HL-60/S4 (cell line): ENCODE measurements at regions not wholly inside any gene's neighbourhood (a gene's known extent, or its start where the extent isn't known, plus 50 kb on each side); places are given as distances from the start of the nearest gene placed in this dataset.
"Not testable (repeated sequence)": the region's sequence is repeated elsewhere in the genome, so short reads cannot be mapped to it uniquely, and the experiment has no call there.

Source experiments
- in situ Hi-C: fragments of 300-500 bp; cut with MboI; formaldehyde crosslinking; loops from 2 replicates; pipeline ENCODE4 v1.14.3; 2022; ENCODE audit warnings: low sequenced_read_pairs

DNA sequence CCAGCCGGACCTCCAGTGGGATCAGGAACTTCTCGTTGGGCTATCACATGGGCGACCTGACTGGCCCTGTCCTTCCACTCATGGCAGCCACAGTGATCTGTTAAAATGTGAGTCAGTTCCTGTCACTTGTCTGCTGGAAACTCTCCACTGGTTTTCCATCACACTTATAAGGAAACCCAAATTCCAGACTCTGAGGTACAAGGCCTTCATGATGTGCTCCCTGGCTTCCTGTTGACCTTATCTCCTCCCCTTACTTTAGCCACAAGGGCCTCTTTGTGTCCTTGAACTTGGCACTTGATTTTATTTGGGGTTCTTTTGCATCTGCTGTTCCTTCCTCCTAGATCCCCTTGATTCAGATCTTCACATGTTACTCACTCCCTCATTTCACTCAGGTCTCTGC is 96.8 kb downstream of the TENT5C start:
- in situ Hi-C loops, result no loop called here

- in situ Hi-C loops, result no loop called here
Measured at GRCh38 chr1:117707371-117707770, 101.5 kb downstream of the TENT5C start.

GRCh38 chr1:117708323-117709248 is 102.7 kb downstream of the TENT5C start:
- in situ Hi-C loops, result no loop called here

DNA sequence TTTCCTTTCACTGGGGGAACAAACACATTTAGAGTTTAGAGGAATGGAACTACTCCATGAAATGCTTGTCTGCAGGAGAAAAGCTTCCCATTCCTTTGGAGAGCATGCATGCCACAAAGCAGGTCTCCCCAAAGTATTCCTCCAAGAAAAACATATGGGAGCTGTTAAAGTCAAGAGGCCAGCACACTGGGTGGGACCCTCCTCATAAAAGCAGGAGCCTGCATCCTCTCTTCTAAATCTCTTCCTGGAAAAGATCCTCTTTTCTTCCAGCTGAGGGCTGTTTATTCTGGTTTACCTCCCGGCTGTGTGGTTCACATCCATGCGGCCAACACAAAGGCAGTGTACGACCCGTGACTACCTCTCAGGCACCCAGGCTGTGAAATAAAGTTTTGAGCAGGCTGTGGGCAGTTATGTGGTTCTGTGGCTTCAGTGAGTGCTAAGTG is 103.4 kb downstream of the TENT5C start:
- in situ Hi-C loops, result no loop called here

DNA sequence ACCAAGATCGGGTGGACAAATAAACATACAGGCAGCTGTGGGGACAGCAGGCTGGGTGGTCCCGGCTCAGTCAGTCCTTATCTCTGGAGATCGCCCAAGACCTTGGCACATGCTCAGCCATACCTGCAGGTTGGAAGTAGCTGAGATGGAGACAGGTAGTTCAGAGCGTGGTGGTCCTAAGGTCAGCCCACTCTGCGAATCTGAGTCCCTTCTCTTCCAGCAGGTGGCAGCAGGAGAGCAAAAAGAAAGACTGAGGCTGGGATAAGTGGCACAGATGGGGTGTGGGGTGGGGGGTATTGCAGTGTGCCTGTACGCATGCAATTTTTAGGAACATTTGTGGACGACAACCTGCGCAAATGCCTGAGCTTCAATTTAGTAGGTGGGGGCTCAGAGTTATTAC is 104.9 kb downstream of the TENT5C start:
- in situ Hi-C loops, result no loop called here

DNA sequence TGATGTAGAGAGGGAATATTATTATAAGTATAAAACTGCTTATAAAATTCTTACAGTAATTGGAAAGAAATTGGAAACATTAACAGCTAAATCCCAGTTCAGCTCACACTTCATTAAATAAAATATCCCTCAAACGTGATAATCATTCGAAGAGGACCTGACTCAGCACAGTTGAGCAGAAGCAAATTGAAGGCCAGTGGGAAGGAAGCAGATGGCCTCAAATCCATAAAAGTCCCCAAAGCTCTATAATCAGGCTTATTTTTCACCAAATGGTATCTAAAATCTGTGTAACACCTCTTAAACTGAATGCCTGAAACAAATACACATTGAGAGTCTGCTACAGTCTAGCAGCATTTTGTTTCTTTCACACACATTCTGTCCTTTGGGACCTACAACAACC is 106.8 kb downstream of the TENT5C start:
- in situ Hi-C loops, result no loop called here

DNA sequence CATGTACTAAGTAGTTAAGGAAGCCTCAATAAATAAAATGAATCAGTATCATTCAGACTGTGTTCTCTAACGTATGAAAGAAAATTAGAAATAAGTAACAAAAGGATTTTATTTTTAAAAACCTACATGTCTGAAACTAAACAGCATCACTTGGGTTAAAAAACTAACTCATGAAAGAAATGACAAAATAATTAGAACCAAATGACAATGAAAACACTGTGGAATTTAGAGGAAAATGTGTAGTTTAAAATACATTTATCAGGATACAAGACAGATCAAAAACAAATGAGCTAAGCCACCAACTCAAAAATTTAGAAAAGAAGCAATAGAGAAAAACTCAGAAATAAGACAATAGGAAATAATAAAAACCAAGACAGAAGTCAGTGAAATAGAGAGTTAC is 108.7 kb downstream of the TENT5C start:
- in situ Hi-C loops, result no loop called here

GRCh38 chr1:117716030-117716429 is 110.2 kb downstream of the TENT5C start:
- in situ Hi-C loops, result not testable (repeated sequence)

GRCh38 chr1:117717980-117718379 is 112.1 kb downstream of the TENT5C start:
- in situ Hi-C loops, result not testable (repeated sequence)

GRCh38 chr1:117718596-117718995 is 112.7 kb downstream of the TENT5C start:
- in situ Hi-C loops, result not testable (repeated sequence)

- in situ Hi-C loops, result no loop called here
Measured at GRCh38 chr1:117719004-117719403, 113.2 kb downstream of the TENT5C start.

- in situ Hi-C loops, result no loop called here
Measured at GRCh38 chr1:117732065-117732797, 126.4 kb downstream of the TENT5C start.

GRCh38 chr1:117732956-117733355 is 127.1 kb downstream of the TENT5C start:
- in situ Hi-C loops, result no loop called here

DNA sequence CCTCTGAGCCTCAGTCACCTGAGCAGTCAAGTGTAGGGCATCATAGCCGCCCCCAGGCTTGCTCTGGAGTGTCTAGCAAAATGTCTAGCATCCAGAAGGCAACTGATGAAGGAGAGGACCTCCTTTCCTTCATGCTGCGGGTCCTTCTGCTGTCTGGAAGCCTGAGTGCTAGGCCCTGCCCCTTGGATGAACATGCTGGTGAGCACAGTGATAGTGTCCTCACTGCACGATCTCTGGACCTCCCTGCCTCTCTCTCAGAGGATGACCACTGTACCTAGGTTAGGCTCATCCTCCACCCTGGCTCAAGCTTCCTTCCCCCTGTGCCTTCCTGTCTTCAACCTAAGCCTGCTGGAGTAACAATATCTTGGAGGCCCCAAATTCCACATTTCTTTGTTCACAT is 128.6 kb downstream of the TENT5C start:
- in situ Hi-C loops, result no loop called here

DNA sequence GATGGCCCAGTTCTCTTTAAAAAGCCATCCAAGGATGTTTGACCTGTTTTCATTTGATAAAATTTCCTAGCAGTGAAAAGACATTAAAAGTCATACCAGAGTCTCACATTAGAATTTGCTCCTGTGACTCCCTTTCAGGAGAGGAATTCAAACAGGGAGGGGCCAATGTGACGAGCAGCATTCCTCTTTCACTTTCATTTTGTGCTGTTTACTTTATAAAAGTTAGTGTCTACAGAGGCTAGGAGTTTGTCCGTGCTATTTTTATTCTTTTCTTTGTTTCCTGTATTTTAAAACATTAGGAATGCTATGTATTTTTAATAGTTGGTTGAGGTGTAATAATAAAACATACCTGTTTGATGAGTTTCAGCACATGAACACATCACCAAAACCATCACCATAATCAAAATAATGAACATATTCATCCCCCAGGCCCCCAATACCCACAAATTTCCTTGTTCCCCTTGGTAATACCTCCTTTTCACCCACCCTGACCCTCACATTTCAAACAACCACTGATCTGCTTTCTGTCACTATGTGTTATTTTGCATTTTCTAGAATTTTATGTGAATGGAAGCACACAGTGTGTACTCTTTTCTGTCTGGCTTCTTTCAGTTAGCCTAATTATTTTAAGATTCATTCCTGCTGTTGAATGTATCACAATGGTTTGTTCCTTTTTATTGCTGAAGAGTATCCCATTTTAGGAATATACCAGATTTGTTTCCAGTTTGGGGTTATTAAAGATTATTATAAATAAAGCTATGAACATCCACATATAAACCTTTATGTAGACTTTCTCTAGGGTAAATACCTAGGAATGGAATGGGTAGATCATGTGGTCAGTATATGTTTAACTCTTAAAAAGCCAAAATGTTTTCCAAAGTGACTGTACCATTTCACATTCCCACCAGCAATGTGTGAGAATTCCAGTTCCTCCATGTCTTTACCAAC is 129.5 kb downstream of the TENT5C start:
- in situ Hi-C loops, result no loop called here

- in situ Hi-C loops, result no loop called here
Measured at GRCh38 chr1:117739504-117739903, 133.7 kb downstream of the TENT5C start.

- in situ Hi-C loops, result no loop called here
Measured at GRCh38 chr1:117740496-117740895, 134.6 kb downstream of the TENT5C start.

GRCh38 chr1:117746565-117746964 is 140.7 kb downstream of the TENT5C start:
- in situ Hi-C loops, result not testable (repeated sequence)

DNA sequence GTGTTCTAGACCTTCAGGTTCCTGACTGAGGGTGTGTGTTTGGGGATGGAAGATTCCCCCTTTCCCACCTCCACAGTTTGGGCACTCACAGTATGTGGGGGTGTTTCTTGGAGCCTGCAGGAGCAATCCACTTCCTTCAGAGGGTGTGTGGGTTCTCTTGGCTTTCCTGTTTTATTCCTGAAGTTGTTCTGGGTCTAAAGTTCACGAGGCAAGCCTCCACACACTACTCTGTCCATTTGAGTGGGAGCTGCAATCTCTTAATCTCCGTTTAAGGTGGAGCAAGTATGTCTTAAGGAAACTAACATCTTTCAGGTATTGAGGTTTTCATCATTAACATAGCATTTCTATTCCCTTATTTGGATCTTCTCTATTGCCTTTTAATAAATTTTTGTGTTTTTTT is 141.8 kb downstream of the TENT5C start:
- in situ Hi-C loops, result no loop called here

DNA sequence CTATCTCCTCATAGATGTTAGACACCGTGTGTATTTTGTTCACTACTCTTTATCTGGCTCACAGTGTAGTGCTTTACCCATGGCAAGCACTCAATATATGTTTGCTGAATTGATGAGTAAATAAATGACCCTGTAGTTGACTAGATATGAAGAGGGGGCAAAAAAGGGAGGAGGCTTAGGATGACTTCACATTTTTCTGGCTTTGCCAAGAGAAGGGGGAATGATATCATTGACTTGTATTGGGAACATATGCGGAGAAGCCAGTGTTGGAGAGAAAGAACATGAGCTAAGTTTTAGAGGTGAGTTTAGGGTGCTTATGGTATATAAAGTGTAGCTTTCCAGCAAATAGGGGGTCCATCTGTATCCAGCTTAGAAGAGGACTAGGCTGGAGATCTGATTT is 145.5 kb downstream of the TENT5C start:
- in situ Hi-C loops, result no loop called here

GRCh38 chr1:117752661-117753060 is 146.8 kb downstream of the TENT5C start:
- in situ Hi-C loops, result no loop called here
